ENCODE measurements at regions not wholly inside any gene's neighbourhood (a gene's known extent, or its start where the extent isn't known, plus 50 kb on each side); places are given as distances from the start of the nearest gene placed in this dataset.

GRCh38 chr6:51330971-51331370, 512.3 kb downstream of the TFAP2B start:
- intact Hi-C loops (cut with DNase I) = no loop called here
- no peak for DNase-seq

- no peak for DNase-seq
Measured at GRCh38 chr6:51335543-51335942, 516.9 kb downstream of the TFAP2B start.

GRCh38 chr6:51336185-51336584, 517.5 kb downstream of the TFAP2B start:
- no peak for DNase-seq
- intact Hi-C loops (cut with DNase I) = no loop called here

More at GRCh38 chr6:51335543-51335942, 516.9 kb downstream of the TFAP2B start:
- intact Hi-C loops (cut with DNase I) = no loop called here

GRCh38 chr6:51337277-51337676, 518.6 kb downstream of the TFAP2B start:
- DNase-seq = no peak
- intact Hi-C loops (cut with DNase I) = no loop called here

- intact Hi-C loops (cut with DNase I) = no loop called here
- no peak for DNase-seq
Measured at GRCh38 chr6:51339108-51339507, 520.4 kb downstream of the TFAP2B start.

- DNase-seq = no peak
- intact Hi-C loops (cut with DNase I) = no loop called here
Measured at GRCh38 chr6:51339728-51340127, 521.1 kb downstream of the TFAP2B start.

GRCh38 chr6:51342393-51342792, 523.7 kb downstream of the TFAP2B start:
- intact Hi-C loops (cut with DNase I) = no loop called here
- DNase-seq = no peak

GRCh38 chr6:51349857-51350256, 531.2 kb downstream of the TFAP2B start:
- peak in 33 of 42 donors; percentile 3 to 67 (median 39) for DNase-seq
- intact Hi-C loops (cut with DNase I) = no loop called here

- intact Hi-C loops (cut with DNase I) = no loop called here
- DNase-seq = peak in 1 of 42 donors; percentile 11
Measured at GRCh38 chr6:51350308-51350904, 531.7 kb downstream of the TFAP2B start.

GRCh38 chr6:51352506-51353029, 533.9 kb downstream of the TFAP2B start:
- no peak for DNase-seq
- intact Hi-C loops (cut with DNase I) = no loop called here

GRCh38 chr6:51360287-51360686, 541.6 kb downstream of the TFAP2B start:
- DNase-seq = no peak
- intact Hi-C loops (cut with DNase I) = no loop called here

GRCh38 chr6:51365566-51365965, 546.9 kb downstream of the TFAP2B start:
- intact Hi-C loops (cut with DNase I) = no loop called here

GRCh38 chr6:51369485-51369884, 550.8 kb downstream of the TFAP2B start:
- no peak for DNase-seq
- intact Hi-C loops (cut with DNase I) = no loop called here

More at GRCh38 chr6:51365566-51365965, 546.9 kb downstream of the TFAP2B start:
- DNase-seq = no peak

- no peak for DNase-seq
- intact Hi-C loops (cut with DNase I) = no loop called here
Measured at GRCh38 chr6:51382847-51383246, 564.2 kb downstream of the TFAP2B start.

- intact Hi-C loops (cut with DNase I) = no loop called here
Measured at GRCh38 chr6:51384736-51385135, 566.1 kb downstream of the TFAP2B start.

GRCh38 chr6:51386347-51386836, 567.7 kb downstream of the TFAP2B start:
- DNase-seq = no peak
- intact Hi-C loops (cut with DNase I) = no loop called here

More at GRCh38 chr6:51384736-51385135, 566.1 kb downstream of the TFAP2B start:
- no peak for DNase-seq

- no peak for DNase-seq
- intact Hi-C loops (cut with DNase I) = no loop called here
Measured at GRCh38 chr6:51387907-51388306, 569.2 kb downstream of the TFAP2B start.

GRCh38 chr6:51394061-51394460, 575.4 kb downstream of the TFAP2B start:
- intact Hi-C loops (cut with DNase I) = no loop called here
- DNase-seq = no peak

GRCh38 chr6:51396583-51396982, 577.9 kb downstream of the TFAP2B start:
- DNase-seq = no peak
- intact Hi-C loops (cut with DNase I) = no loop called here

GRCh38 chr6:51398064-51398705, 579.5 kb downstream of the TFAP2B start:
- intact Hi-C loops (cut with DNase I) = no loop called here
- peak in 5 of 42 donors; percentile 2 to 16 (median 11) for DNase-seq

GRCh38 chr6:51398793-51399192, 580.1 kb downstream of the TFAP2B start:
- intact Hi-C loops (cut with DNase I) = no loop called here
- no peak for DNase-seq
